ENCODE measurements at regions not wholly inside any gene's neighbourhood (a gene's known extent, or its start where the extent isn't known, plus 50 kb on each side); places are given as distances from the start of the nearest gene placed in this dataset.

DNA sequence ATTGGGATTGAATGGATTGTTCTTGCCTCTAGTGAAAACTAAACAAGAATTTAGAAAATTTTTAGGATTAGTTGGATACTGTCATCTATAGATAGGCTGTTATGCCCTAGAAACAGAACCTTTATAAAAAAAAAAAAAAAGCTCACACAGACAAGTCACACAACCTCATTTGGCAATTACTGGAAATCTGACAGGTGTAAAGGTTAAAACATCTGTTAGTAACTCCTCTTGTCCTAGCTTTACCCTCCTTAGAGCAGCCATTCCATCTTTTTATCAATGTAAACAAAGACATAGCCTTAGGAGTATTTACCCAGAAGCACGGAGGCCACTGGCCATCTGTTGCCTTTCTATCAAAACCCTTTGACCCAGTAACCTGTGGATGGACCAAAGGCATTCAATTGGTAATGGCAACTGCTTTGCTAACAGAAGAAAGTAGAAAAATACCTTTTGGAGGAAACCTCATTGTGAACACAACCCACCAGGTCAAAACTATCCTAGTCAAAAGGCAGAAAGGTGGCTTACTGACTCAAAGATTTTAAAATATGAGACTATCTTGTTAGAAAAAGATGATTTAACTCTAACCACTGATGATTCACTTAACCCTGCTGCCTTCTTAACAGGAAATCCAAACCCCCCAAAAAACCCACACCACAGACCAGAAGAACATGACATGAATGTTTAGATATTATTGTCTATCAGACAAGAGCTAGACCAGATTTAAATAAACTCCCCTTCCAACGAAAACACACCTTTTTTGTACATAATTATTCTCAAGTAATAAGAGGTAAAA, 357.2 kb upstream of the HSFY2 start:
- TF ChIP-seq, protein P1, sequence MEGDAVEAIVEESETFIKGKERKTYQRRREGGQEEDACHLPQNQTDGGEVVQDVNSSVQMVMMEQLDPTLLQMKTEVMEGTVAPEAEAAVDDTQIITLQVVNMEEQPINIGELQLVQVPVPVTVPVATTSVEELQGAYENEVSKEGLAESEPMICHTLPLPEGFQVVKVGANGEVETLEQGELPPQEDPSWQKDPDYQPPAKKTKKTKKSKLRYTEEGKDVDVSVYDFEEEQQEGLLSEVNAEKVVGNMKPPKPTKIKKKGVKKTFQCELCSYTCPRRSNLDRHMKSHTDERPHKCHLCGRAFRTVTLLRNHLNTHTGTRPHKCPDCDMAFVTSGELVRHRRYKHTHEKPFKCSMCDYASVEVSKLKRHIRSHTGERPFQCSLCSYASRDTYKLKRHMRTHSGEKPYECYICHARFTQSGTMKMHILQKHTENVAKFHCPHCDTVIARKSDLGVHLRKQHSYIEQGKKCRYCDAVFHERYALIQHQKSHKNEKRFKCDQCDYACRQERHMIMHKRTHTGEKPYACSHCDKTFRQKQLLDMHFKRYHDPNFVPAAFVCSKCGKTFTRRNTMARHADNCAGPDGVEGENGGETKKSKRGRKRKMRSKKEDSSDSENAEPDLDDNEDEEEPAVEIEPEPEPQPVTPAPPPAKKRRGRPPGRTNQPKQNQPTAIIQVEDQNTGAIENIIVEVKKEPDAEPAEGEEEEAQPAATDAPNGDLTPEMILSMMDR (IDR thresholded peaks at IDR 0.05; ENCODE audit: insufficient read depth, low read length, missing control alignments): no peak
- ChIA-PET CTCF (no interaction called here), POLR2A (no interaction called here)
- no peak overlapping the region for H3K4me3 ChIP-seq (ENCODE audit: low read depth, low read length)
- DNase-seq (ENCODE audit: low read depth, low spot score): no peak

DNA sequence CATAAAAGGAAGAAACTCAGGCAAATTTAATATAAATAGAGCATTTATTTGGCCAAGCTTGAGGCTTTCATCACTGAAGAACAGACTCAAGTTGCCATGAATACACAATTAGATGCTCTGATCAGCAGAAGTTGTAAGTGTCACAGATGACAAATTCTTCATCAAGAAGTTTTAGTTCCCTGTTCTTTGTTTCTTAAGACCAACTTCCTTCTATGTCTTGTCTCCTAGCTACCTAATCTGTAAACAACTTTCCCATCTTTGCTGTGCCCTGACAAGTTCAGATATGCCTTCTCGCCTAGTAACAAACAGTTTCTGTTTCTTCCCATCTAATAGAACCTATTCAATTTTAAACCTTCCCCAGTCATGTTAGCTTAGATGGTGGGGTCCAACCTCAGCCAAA, 353.4 kb upstream of the HSFY2 start:
- POLR2A ChIA-PET: no interaction called here
- no peak for DNase-seq (ENCODE audit: low read depth, low spot score)
- H3K4me3 ChIP-seq (ENCODE audit: low read depth, low read length): no peak overlapping the region
- TF ChIP-seq, protein P1 (IDR thresholded peaks at IDR 0.05; ENCODE audit: insufficient read depth, low read length, missing control alignments): no peak
- CTCF ChIA-PET: no interaction called here

DNA sequence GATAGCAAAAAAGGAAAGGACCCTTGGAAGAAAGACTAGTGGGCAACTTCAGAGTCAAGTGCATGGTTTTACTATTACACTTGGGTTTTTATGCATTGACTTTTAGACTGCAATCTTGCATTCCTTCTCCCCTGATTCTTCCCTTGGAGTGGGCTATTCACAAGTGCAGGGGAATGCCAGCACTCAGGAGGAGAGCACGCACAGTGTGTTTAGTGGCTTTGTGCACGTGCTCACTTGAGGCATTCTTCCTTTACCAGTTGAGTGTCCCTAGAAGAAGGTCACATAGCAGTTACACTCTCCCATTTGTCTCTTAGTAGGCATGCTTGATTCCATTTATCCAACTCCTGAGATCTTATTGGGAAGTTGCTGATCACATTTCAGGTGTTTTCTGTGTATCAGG, 351.1 kb upstream of the HSFY2 start:
- H3K4me3 ChIP-seq (ENCODE audit: low read depth, low read length): no peak overlapping the region
- POLR2A ChIA-PET: no interaction called here
- CTCF ChIA-PET: no interaction called here
- TF ChIP-seq, protein P1 (IDR thresholded peaks at IDR 0.05; ENCODE audit: insufficient read depth, low read length, missing control alignments): no peak
- DNase-seq (ENCODE audit: low read depth, low spot score): no peak

DNA sequence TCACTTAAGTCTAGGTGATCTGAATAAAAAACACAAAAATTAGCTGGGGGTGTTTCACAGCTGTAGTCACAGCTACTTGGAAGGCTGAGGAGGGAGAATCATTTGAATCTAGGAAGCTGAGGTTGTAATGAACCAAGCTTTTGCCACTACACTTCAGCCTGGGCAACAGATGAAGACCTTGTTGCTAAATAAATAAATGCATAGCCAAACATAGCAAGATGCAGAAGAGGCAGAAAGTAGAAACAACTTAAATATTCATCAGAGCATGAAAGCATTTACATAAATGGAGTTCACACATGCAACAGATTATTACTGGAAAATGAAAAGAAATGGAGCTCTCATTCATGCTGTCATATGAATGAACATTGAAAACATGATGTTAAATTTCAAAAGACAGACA, 348.9 kb upstream of the HSFY2 start:
- CTCF ChIA-PET: no interaction called here
- TF ChIP-seq, protein P1 (IDR thresholded peaks at IDR 0.05; ENCODE audit: insufficient read depth, low read length, missing control alignments): no peak
- POLR2A ChIA-PET: no interaction called here

DNA sequence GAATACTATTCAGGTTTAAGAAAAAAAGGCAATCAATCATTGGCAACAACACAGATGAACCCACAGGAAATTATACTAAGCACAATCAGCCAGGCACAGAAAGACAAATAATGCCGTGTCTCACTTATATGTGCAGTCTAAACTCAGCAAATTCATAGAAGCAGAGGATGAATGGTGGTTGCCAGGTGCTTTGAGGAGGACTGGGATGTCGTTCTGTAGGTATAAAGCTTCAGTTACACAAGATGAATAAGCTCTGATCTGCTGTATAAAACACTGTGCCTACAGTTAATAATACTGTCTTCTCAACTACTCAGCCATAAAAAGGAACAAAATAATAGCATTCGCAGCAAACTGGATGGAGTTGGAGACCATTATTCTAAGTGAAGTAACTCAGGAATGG, 324.8 kb upstream of the HSFY2 start:
- TF ChIP-seq, protein P1 (IDR thresholded peaks at IDR 0.05; ENCODE audit: insufficient read depth, low read length, missing control alignments): no peak
- H3K4me3 ChIP-seq (ENCODE audit: low read depth, low read length): no peak overlapping the region
- ChIA-PET POLR2A (no interaction called here), CTCF (no interaction called here)
- DNase-seq (ENCODE audit: low read depth, low spot score): no peak

More for the DNA sequence above, 348.9 kb upstream of the HSFY2 start:
- H3K4me3 ChIP-seq (ENCODE audit: low read depth, low read length): no peak overlapping the region
- DNase-seq (ENCODE audit: low read depth, low spot score): no peak

DNA sequence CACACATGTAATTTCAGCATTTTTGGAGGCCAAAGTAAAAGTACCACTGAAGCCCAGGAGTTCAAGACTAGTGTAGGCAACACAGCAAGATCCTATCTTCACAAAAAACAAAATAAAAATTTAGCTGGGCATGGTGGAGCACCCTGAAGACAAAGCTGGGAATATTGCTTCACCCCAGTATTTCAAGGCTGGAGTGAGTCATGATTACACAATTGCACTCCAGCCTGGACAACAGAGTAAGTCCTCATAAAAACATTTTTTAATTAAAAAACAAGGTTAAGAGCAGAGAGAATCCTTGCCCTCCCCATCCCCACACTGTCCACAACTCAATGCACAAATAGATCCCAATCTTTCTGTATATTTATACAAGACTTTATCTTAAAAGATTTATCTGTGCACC, 321.9 kb upstream of the HSFY2 start:
- CTCF ChIA-PET: no interaction called here
- no peak for DNase-seq (ENCODE audit: low read depth, low spot score)
- H3K4me3 ChIP-seq (ENCODE audit: low read depth, low read length): no peak overlapping the region
- POLR2A ChIA-PET: no interaction called here
- TF ChIP-seq, protein P1 (IDR thresholded peaks at IDR 0.05; ENCODE audit: insufficient read depth, low read length, missing control alignments): no peak
